OCI-LY1 (cell line): ENCODE measurements at regions not wholly inside any gene's neighbourhood (a gene's known extent, or its start where the extent isn't known, plus 50 kb on each side); places are given as distances from the start of the nearest gene placed in this dataset.

Experiments
- H2AFZ ChIP-seq: fragments of 200-600 bp; sonication (generic), shearing (Covaris generic); 2 replicates; pipeline ENCODE4 v1.6.0; 2014; ENCODE audit warnings: antibody characterized with exemption, mild to moderate bottlenecking, low read length
- H3F3A ChIP-seq: fragments of 200-600 bp; sonication (generic), shearing (Covaris generic); 2 replicates; pipeline ENCODE4 v1.6.0; 2014; ENCODE audit warnings: mild to moderate bottlenecking, antibody characterized with exemption, low read length, moderate library complexity; ENCODE audit not compliant: insufficient read depth
- H3K27ac ChIP-seq: fragments of 200-600 bp; sonication (generic); 2 replicates; pipeline ENCODE4 v1.5.1; 2014; ENCODE audit warnings: low read length, mixed run types, mild to moderate bottlenecking, low read depth; ENCODE audit not compliant: poor library complexity, severe bottlenecking
- H3K27me3 ChIP-seq: fragments of 200-600 bp; sonication (generic); 2 replicates; pipeline ENCODE4 v1.6.0; 2014; ENCODE audit warnings: antibody characterized with exemption, mild to moderate bottlenecking, low read length, moderate library complexity; ENCODE audit not compliant: insufficient read depth
- H3K36me3 ChIP-seq: fragments of 200-600 bp; sonication (generic); 2 replicates; pipeline ENCODE4 v1.6.1; 2014; ENCODE audit warnings: mild to moderate bottlenecking, antibody characterized with exemption, low read length, moderate library complexity, mixed read lengths; ENCODE audit not compliant: insufficient read depth
- H3K4me1 ChIP-seq: fragments of 200-600 bp; sonication (generic); 2 replicates; pipeline ENCODE4 v1.5.1; 2014; ENCODE audit warnings: mild to moderate bottlenecking, low read length, moderate library complexity; ENCODE audit not compliant: insufficient read depth, severe bottlenecking
- H3K4me2 ChIP-seq: fragments of 200-600 bp; sonication (generic), shearing (Covaris generic); 2 replicates; pipeline ENCODE4 v1.6.1; 2014; ENCODE audit warnings: low read length
- H3K4me3 ChIP-seq: fragments of 200-600 bp; sonication (generic); 2 replicates; pipeline ENCODE4 v1.5.1; 2014; ENCODE audit warnings: low read length, low read depth, mild to moderate bottlenecking, mixed read lengths; ENCODE audit not compliant: poor library complexity, severe bottlenecking
- H3K79me2 ChIP-seq: fragments of 200-600 bp; shearing (Covaris generic); 2 replicates; pipeline ENCODE4 v1.6.1; 2016; ENCODE audit warnings: mixed run types, low read length, mixed read lengths; ENCODE audit not compliant: insufficient read depth
- H3K9ac ChIP-seq: fragments of 200-600 bp; sonication (generic), shearing (Covaris generic); 2 replicates; pipeline ENCODE4 v1.6.1; 2014; ENCODE audit warnings: mild to moderate bottlenecking, low read length, mixed read lengths
- H3K9me2 ChIP-seq: fragments of 200-600 bp; sonication (generic), shearing (Covaris generic); 2 replicates; pipeline ENCODE4 v1.6.1; 2014; ENCODE audit warnings: low read depth, mild to moderate bottlenecking, low read length, mixed read lengths
- H3K9me3 ChIP-seq: fragments of 200-600 bp; shearing (Covaris generic); 2 replicates; pipeline ENCODE4 v1.6.1; 2014; ENCODE audit warnings: low read length, mixed read lengths
- H4K20me1 ChIP-seq: fragments of 200-600 bp; sonication (generic), shearing (Covaris generic); 2 replicates; pipeline ENCODE4 v1.6.0; 2016; ENCODE audit warnings: mild to moderate bottlenecking, low read length; ENCODE audit not compliant: insufficient read depth
- CTCF ChIP-seq: fragments of 200-600 bp; sonication (generic), shearing (Covaris generic); IDR thresholded peaks from 2 replicates; pipeline ENCODE4 v1.5.1; 2017; ENCODE audit warnings: mild to moderate bottlenecking, antibody characterized with exemption, low read length, moderate library complexity, mixed read lengths
- EZH2 ChIP-seq: fragments of 200-600 bp; sonication (generic), shearing (Covaris generic); IDR thresholded peaks from 2 replicates; pipeline ENCODE4 v1.8.0; 2017; ENCODE audit warnings: borderline replicate concordance, mixed run types, mild to moderate bottlenecking, antibody characterized with exemption, low read length, moderate library complexity, mixed read lengths

DNA sequence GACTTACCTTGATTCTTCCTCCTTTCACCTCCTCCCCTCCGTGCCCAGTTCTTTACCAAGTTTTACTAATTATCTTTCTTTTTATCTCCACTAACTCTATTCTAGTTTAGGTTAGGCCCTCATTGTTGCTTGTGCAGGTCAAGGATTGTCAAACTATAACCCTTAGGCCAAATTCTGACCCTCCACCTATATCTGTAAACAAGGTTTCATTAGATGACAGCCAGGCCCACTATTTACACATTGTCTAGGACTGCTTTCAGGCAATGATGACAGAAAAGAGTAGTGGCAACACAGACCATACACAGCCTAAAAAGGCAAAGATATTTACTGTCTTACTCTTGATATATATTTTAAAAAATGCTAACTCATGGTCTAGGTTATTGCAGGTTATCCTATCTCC is 212.0 kb downstream of the RAD51AP2 start:
- Histone ChIP-seq H3K4me2 (no peak overlapping the region), H3K4me1 (no peaks in the 10 kb centered on the region), H3K9ac (no peak overlapping the region), H3K9me3 (no peaks in the 10 kb centered on the region), H3F3A (no peaks in the 10 kb centered on the region), H3K9me2 (no peaks in the 10 kb centered on the region), H3K4me3 (no peak overlapping the region), H3K36me3 (no peaks in the 10 kb centered on the region), H3K27me3 (no peaks in the 10 kb centered on the region), H2AFZ (no peak overlapping the region), H4K20me1 (no peaks in the 10 kb centered on the region), H3K79me2 (no peaks in the 10 kb centered on the region), H3K27ac (no peak overlapping the region)
- TF ChIP-seq EZH2 (no peak), CTCF (no peak)

- no peaks in the 10 kb centered on the region for H3K4me1 ChIP-seq
- H3F3A ChIP-seq, result no peaks in the 10 kb centered on the region
- H3K27me3 ChIP-seq, result no peaks in the 10 kb centered on the region
- H3K27ac ChIP-seq, result no peak overlapping the region
- H2AFZ ChIP-seq, result no peak overlapping the region
- H3K9me3 ChIP-seq, result no peaks in the 10 kb centered on the region
- no peak overlapping the region for H3K4me2 ChIP-seq
- TF ChIP-seq CTCF (no peak), EZH2 (no peak)
- H3K9ac ChIP-seq, result no peak overlapping the region
- no peaks in the 10 kb centered on the region for H3K36me3 ChIP-seq
- no peaks in the 10 kb centered on the region for H3K79me2 ChIP-seq
- no peak overlapping the region for H3K4me3 ChIP-seq
- no peaks in the 10 kb centered on the region for H3K9me2 ChIP-seq
- no peaks in the 10 kb centered on the region for H4K20me1 ChIP-seq
These were observed 214.7 kb downstream of the RAD51AP2 start for GRCh38 chr2:17303521-17303920.

DNA sequence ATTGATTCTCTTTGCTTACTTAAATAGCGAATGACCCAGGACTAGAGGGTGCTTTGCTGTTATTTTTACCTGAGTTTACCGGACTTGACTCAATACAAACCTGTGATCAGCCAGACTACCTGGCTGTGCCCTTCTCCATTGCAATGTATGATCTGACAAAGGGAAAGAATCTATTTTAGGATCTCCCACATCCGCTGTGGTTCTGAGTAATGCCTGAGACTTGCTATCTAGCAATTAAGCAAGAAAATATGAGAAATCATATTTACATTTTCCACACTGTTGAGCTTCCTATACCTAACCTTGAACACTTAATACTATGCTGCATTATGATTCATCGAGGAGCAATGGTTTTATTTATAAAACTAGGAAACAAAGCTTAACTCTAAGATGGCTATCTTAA is 215.2 kb downstream of the RAD51AP2 start:
- no peaks in the 10 kb centered on the region for H3F3A ChIP-seq
- H3K27ac ChIP-seq, result no peak overlapping the region
- no peak overlapping the region for H3K4me2 ChIP-seq
- TF ChIP-seq CTCF (no peak), EZH2 (no peak)
- H3K4me3 ChIP-seq, result no peak overlapping the region
- no peaks in the 10 kb centered on the region for H3K9me2 ChIP-seq
- no peaks in the 10 kb centered on the region for H3K27me3 ChIP-seq
- H3K9me3 ChIP-seq, result no peaks in the 10 kb centered on the region
- H3K36me3 ChIP-seq, result no peaks in the 10 kb centered on the region
- H4K20me1 ChIP-seq, result no peaks in the 10 kb centered on the region
- no peaks in the 10 kb centered on the region for H3K4me1 ChIP-seq
- H3K79me2 ChIP-seq, result no peaks in the 10 kb centered on the region
- H3K9ac ChIP-seq, result no peak overlapping the region
- H2AFZ ChIP-seq, result no peak overlapping the region
